H1 (cell line): ENCODE measurements at regions not wholly inside any gene's neighbourhood (a gene's known extent, or its start where the extent isn't known, plus 50 kb on each side); places are given as distances from the start of the nearest gene placed in this dataset.

ENCODE experiments used
- CTCF ChIA-PET: fragments of 300-600 bp; sonication (Branson Sonifier 250); formaldehyde crosslinking; loops from one replicate; lab custom pipeline; 2021; ENCODE audit not compliant: partially characterized antibody; lab: Charles Lee
- POLR2A ChIA-PET: fragments of 300-600 bp; sonication (Branson Sonifier 250); formaldehyde crosslinking; loops from one replicate; lab custom pipeline; 2021; ENCODE audit warnings: inconsistent platforms; ENCODE audit not compliant: partially characterized antibody; lab: Charles Lee
- DNase-seq, 2 experiments: peaks; one replicate each; pipeline versions ENCODE4 v3.0.0 to v3.0.0-alpha.2; 2010 to 2022; ENCODE audit warnings: low spot score in 2 of 2, low read depth in 1 of 2, mixed read lengths in 1 of 2
- FAIRE-seq: peaks from 2 replicates; lab custom pipeline; 2011; peaks lifted over from hg19 to GRCh38; lab: Jason Lieb, UNC
- H2AFZ ChIP-seq: 2 replicates; pipeline ENCODE4 v1.8.1; 2012; ENCODE audit warnings: low read length, inconsistent platforms
- H2AK5ac ChIP-seq: 2 replicates; pipeline ENCODE4 v1.6.1; 2013; ENCODE audit warnings: low read depth, low read length
- H2BK120ac ChIP-seq: replicated peaks from 2 replicates; pipeline ENCODE3; 2013; ENCODE audit warnings: low read depth, low read length, inconsistent platforms
- H2BK12ac ChIP-seq: 2 replicates; pipeline ENCODE4 v1.6.1; 2013; ENCODE audit warnings: low read depth, low read length
- H2BK15ac ChIP-seq: 2 replicates; pipeline ENCODE4 v1.6.1; 2013; ENCODE audit warnings: low read length
- H2BK20ac ChIP-seq: 2 replicates; pipeline ENCODE4 v1.6.1; 2013; ENCODE audit warnings: low read length
- H2BK5ac ChIP-seq: 2 replicates; pipeline ENCODE4 v1.6.1; 2013; ENCODE audit warnings: low read depth, low read length
- H3K14ac ChIP-seq: 2 replicates; pipeline ENCODE4 v1.6.1; 2013; ENCODE audit warnings: inconsistent platforms; ENCODE audit not compliant: insufficient read length
- H3K18ac ChIP-seq: 2 replicates; pipeline ENCODE4 v1.6.1; 2013; ENCODE audit warnings: low read length; ENCODE audit errors: extremely low read depth
- H3K23ac ChIP-seq: 2 replicates; pipeline ENCODE4 v1.6.1; 2013; ENCODE audit warnings: inconsistent platforms; ENCODE audit not compliant: insufficient read length
- H3K23me2 ChIP-seq: 2 replicates; pipeline ENCODE4 v1.6.1; 2013; ENCODE audit warnings: low read depth, low read length
- H3K27ac ChIP-seq: 2 replicates; pipeline ENCODE4 v1.6.1; 2011; ENCODE audit warnings: low read depth, low read length, inconsistent platforms
- H3K27me3 ChIP-seq, 4 experiments: replicated peaks in 1 of 4; 1 replicate in 1 of 4; 2 replicates in 3 of 4; pipeline versions ENCODE4 v1.6.1 to v1.8.1; 2011 to 2013; ENCODE audit warnings: low read length in 3 of 4, mild to moderate bottlenecking in 3 of 4, inconsistent platforms in 2 of 4, mixed read lengths in 2 of 4, moderate library complexity in 1 of 4; ENCODE audit not compliant: control insufficient read depth in 3 of 4, insufficient read depth in 3 of 4; ENCODE audit errors: extremely low read depth in 1 of 4
- H3K36me3 ChIP-seq, 4 experiments: 2 replicates each; pipeline versions ENCODE4 v1.6.1 to v1.8.1; 2011 to 2013; ENCODE audit warnings: mild to moderate bottlenecking in 4 of 4, low read length in 3 of 4, moderate library complexity in 2 of 4, control low read depth in 1 of 4, inconsistent platforms in 1 of 4; ENCODE audit not compliant: insufficient read depth in 4 of 4, control insufficient read depth in 2 of 4
- H3K4ac ChIP-seq: replicated peaks from 2 replicates; pipeline ENCODE3; 2013; ENCODE audit warnings: low read length, low read depth, mixed read lengths, inconsistent platforms; ENCODE audit not compliant: insufficient read length
- H3K4me1 ChIP-seq, 4 experiments: replicated peaks in 1 of 4; 1 replicate in 1 of 4; 2 replicates in 3 of 4; pipeline versions ENCODE4 v1.6.1 to v1.8.1; 2011 to 2013; ENCODE audit warnings: low read length in 3 of 4, inconsistent platforms in 2 of 4, mixed read lengths in 1 of 4; ENCODE audit not compliant: insufficient read depth in 4 of 4, control insufficient read depth in 3 of 4
- H3K4me2 ChIP-seq, 2 experiments: 2 replicates each; pipeline versions ENCODE4 v1.6.1 to v1.8.1; 2011 to 2013; ENCODE audit warnings: low read depth in 2 of 2, low read length in 2 of 2, control low read depth in 1 of 2, inconsistent platforms in 1 of 2, mild to moderate bottlenecking in 1 of 2; ENCODE audit not compliant: insufficient read depth in 1 of 2
- H3K4me3 ChIP-seq, 4 experiments: fragments of 200-600, 300-600 bp in 1 of 4; sonication (generic), shearing (Covaris generic), sonication (Bioruptor Twin) in 1 of 4; 2 replicates each; pipeline versions ENCODE4 v1.5.1 to v1.8.1; 2011 to 2016; ENCODE audit warnings: low read length in 4 of 4, low read depth in 3 of 4, control low read depth in 2 of 4, inconsistent platforms in 2 of 4, mild to moderate bottlenecking in 2 of 4, mixed read lengths in 1 of 4, moderate library complexity in 1 of 4; ENCODE audit not compliant: insufficient read depth in 2 of 4; ENCODE audit errors: extremely low read depth in 1 of 4
- H3K56ac ChIP-seq: replicated peaks from 2 replicates; pipeline ENCODE3; 2013; ENCODE audit warnings: low read depth, mild to moderate bottlenecking, mixed read lengths, low read length, inconsistent platforms; ENCODE audit not compliant: insufficient read length
- H3K79me1 ChIP-seq: 2 replicates; pipeline ENCODE4 v1.6.1; 2013; ENCODE audit warnings: low read depth, low read length, control low read depth
- H3K79me2 ChIP-seq, 2 experiments: 2 replicates each; pipeline versions ENCODE4 v1.6.1 to v1.8.1; 2012 to 2013; ENCODE audit warnings: low read length in 2 of 2, mild to moderate bottlenecking in 2 of 2, inconsistent platforms in 1 of 2; ENCODE audit not compliant: insufficient read depth in 2 of 2, control insufficient read depth in 1 of 2
- H3K9ac ChIP-seq, 4 experiments: replicated peaks in 1 of 4; 1 replicate in 1 of 4; 2 replicates in 3 of 4; pipeline versions ENCODE4 v1.6.1 to v1.8.1; 2011 to 2013; ENCODE audit warnings: low read depth in 3 of 4, low read length in 3 of 4, control low read depth in 2 of 4, mild to moderate bottlenecking in 2 of 4, moderate library complexity in 2 of 4, inconsistent platforms in 1 of 4; ENCODE audit errors: extremely low read depth in 1 of 4
- H3K9me3 ChIP-seq, 2 experiments: 2 replicates each; pipeline versions ENCODE4 v1.6.1 to v1.8.1; 2012 to 2013; ENCODE audit warnings: mild to moderate bottlenecking in 2 of 2, moderate library complexity in 2 of 2, control low read depth in 1 of 2, inconsistent platforms in 1 of 2, low read depth in 1 of 2, low read length in 1 of 2, mixed read lengths in 1 of 2; ENCODE audit not compliant: insufficient read depth in 2 of 2
- H4K20me1 ChIP-seq, 2 experiments: replicated peaks in 1 of 2; 2 replicates each; pipeline versions ENCODE3 to v1.8.1; 2011 to 2013; ENCODE audit warnings: inconsistent platforms in 2 of 2, low read length in 2 of 2, mild to moderate bottlenecking in 1 of 2; ENCODE audit not compliant: insufficient read depth in 2 of 2, control insufficient read depth in 1 of 2
- H4K5ac ChIP-seq: 2 replicates; pipeline ENCODE4 v1.6.1; 2013; ENCODE audit warnings: low read length, low read depth, mixed read lengths, inconsistent platforms; ENCODE audit not compliant: insufficient read length
- H4K8ac ChIP-seq: 2 replicates; pipeline ENCODE4 v1.8.0; 2013; ENCODE audit warnings: mild to moderate bottlenecking, moderate library complexity, low read length, inconsistent platforms; ENCODE audit not compliant: insufficient read depth; ENCODE audit errors: extremely low read depth
- H4K91ac ChIP-seq: replicated peaks from 2 replicates; pipeline ENCODE3; 2013; ENCODE audit warnings: low read length, mixed read lengths, inconsistent platforms; ENCODE audit not compliant: insufficient read length
- BRCA1 ChIP-seq: IDR thresholded peaks from 2 replicates; pipeline ENCODE4 v1.6.1; 2012; ENCODE audit warnings: low read depth, low read length, improper control_type of control experiment
- CBX8 ChIP-seq: fragments of 300-800, 300-1000 bp; sonication (generic); IDR thresholded peaks from 2 replicates; pipeline ENCODE4 v1.7.1; 2016; ENCODE audit warnings: low read depth, low read length, borderline replicate concordance
- HDAC2 ChIP-seq, 2 experiments: fragments of 300-600 bp in 1 of 2; sonication (generic) in 1 of 2; IDR thresholded peaks; 2 replicates each; pipeline ENCODE4 v1.6.1; 2011 to 2012; ENCODE audit warnings: low read depth in 2 of 2, low read length in 2 of 2, mild to moderate bottlenecking in 2 of 2, moderate library complexity in 2 of 2, borderline replicate concordance in 1 of 2, inconsistent platforms in 1 of 2
- JUND ChIP-seq: IDR thresholded peaks from 2 replicates; pipeline ENCODE4 v1.6.1; 2011; ENCODE audit warnings: mild to moderate bottlenecking, improper control_type of control experiment, low read length
- KDM1A ChIP-seq: fragments of 200-600, 300-600 bp; sonication (generic); IDR thresholded peaks from 2 replicates; pipeline ENCODE4 v1.7.1; 2016; ENCODE audit warnings: mild to moderate bottlenecking, low read length, borderline replicate concordance
- NRF1 ChIP-seq: IDR thresholded peaks from 2 replicates; pipeline ENCODE4 v1.6.1; 2011; ENCODE audit warnings: mild to moderate bottlenecking, low read depth, low read length, improper control_type of control experiment
- PHF8 ChIP-seq: fragments of 200-600 bp; sonication (generic); conservative IDR thresholded peaks from 2 replicates; pipeline ENCODE4 v1.7.1; 2012; ENCODE audit warnings: low read depth, mild to moderate bottlenecking, inconsistent platforms, low read length, moderate library complexity
- POLR2A ChIP-seq, 2 experiments: IDR thresholded peaks; 1 replicate in 1 of 2; 2 replicates in 1 of 2; pipeline ENCODE4 v1.6.1; 2011; ENCODE audit warnings: low read depth in 2 of 2, low read length in 2 of 2, mild to moderate bottlenecking in 2 of 2; ENCODE audit errors: control extremely low read depth in 1 of 2
- RFX5 ChIP-seq: IDR thresholded peaks from 2 replicates; pipeline ENCODE4 v1.6.1; 2011; ENCODE audit warnings: low read depth, low read length, improper control_type of control experiment, borderline replicate concordance
- RXRA ChIP-seq: IDR thresholded peaks from 2 replicates; pipeline ENCODE4 v1.6.1; 2011; ENCODE audit warnings: low read depth, mild to moderate bottlenecking, low read length, moderate library complexity; ENCODE audit not compliant: insufficient read depth
- SIRT6 ChIP-seq: IDR thresholded peaks from one replicate; pipeline ENCODE4 v1.7.1; 2012; ENCODE audit warnings: low read length, inconsistent platforms
- SIX5 ChIP-seq: IDR thresholded peaks from 2 replicates; pipeline ENCODE4 v1.6.1; 2011; ENCODE audit warnings: mild to moderate bottlenecking, low read depth, low read length
- WGBS, 2 experiments: shearing (Covaris generic) in 1 of 2; methylation state at CpG; one replicate each; pipeline versions ENCODE4 v1.1.6 to v1.1.7; 2013 to 2015; ENCODE audit warnings: low lambda C conversion rate in 2 of 2, mixed read lengths in 2 of 2, inconsistent platforms in 1 of 2, low coverage in 1 of 2, missing lambda C conversion rate in 1 of 2; ENCODE audit not compliant: insufficient replicate concordance in 2 of 2, insufficient coverage in 1 of 2, insufficient read length in 1 of 2; ENCODE audit errors: extremely low coverage in 1 of 2, missing lambda C conversion rate in 1 of 2; 5-methylcytosine and 5-hydroxymethylcytosine counted together
- TF ChIP-seq, protein P1 (sequence below): IDR thresholded peaks from 2 replicates; pipeline ENCODE4 v1.6.1; 2012; ENCODE audit warnings: inconsistent platforms
- TF ChIP-seq, protein P2 (sequence below): IDR thresholded peaks from 2 replicates; pipeline ENCODE4 v1.6.1; 2012; ENCODE audit warnings: inconsistent platforms

DNA sequence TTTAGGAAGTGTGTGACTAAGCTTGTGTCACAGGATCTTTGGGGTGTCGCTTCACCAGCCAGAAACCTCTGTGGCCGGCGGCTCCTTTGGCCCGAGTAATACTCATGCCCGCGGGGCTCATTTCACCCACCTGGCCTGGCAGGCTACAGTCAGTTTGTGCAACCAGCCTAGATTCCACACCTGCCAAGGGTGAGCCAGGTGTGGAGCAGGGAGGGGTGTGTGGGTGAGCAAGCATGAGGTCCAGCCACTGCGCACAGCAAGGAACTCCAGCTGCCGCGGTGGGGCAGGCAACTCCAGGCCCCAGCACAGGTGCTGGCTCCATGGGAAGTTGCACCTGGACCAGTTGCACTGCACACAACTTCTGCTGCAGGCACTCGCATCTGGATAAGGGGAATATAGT is 462.3 kb upstream of the LRFN5 start:
- POLR2A ChIA-PET = no interaction called here
- H3K18ac ChIP-seq = no peak overlapping the region
- no peak for FAIRE-seq
- TF ChIP-seq HDAC2 (IDR thresholded peaks at IDR 0.05; ENCODE audit: borderline replicate concordance in 1 of 2, low read depth in 2 of 2, low read length in 2 of 2) (no peak), RFX5 (no peak), KDM1A (no peak), SIX5 (no peak), BRCA1 (no peak), SIRT6 (no peak), PHF8 (no peak), POLR2A (IDR thresholded peaks at IDR 0.05; ENCODE audit: control extremely low read depth in 1 of 2, low read depth in 2 of 2, low read length in 2 of 2) (no peak), NRF1 (no peak), CBX8 (no peak), RXRA (no peak), JUND (no peak)
- TF ChIP-seq, protein P1, sequence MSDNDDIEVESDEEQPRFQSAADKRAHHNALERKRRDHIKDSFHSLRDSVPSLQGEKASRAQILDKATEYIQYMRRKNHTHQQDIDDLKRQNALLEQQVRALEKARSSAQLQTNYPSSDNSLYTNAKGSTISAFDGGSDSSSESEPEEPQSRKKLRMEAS = no peak
- TF ChIP-seq, protein P2, sequence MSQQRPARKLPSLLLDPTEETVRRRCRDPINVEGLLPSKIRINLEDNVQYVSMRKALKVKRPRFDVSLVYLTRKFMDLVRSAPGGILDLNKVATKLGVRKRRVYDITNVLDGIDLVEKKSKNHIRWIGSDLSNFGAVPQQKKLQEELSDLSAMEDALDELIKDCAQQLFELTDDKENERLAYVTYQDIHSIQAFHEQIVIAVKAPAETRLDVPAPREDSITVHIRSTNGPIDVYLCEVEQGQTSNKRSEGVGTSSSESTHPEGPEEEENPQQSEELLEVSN = no peak

More for the DNA sequence above, 462.3 kb upstream of the LRFN5 start:
- no peak overlapping the region for H2BK120ac ChIP-seq
- no peaks in the 10 kb centered on the region for H3K36me3 ChIP-seq
- H3K9me3 ChIP-seq = no peaks in the 10 kb centered on the region
- WGBS, 2 experiments = 90% methylated on average over 10 of the region's 10 CpGs; no CpG with 5 or more reads in 1 of the 2 experiments
- no peaks in the 10 kb centered on the region for H3K79me1 ChIP-seq
- 0 out of 2 replicates have a peak, but pooled peaks cover 2% of the 10 kb centered on the region for H3K23me2 ChIP-seq
- H3K9ac ChIP-seq = no peak overlapping the region
- no peak overlapping the region for H4K91ac ChIP-seq
- no peak overlapping the region; the same call in 1 of the 2 replicates for H4K8ac ChIP-seq
- H4K5ac ChIP-seq = no peak overlapping the region
- no peak overlapping the region for H3K27ac ChIP-seq
- no peak overlapping the region for H3K56ac ChIP-seq
- no peak overlapping the region for H2BK15ac ChIP-seq
- DNase-seq = no peak
- H3K4me1 ChIP-seq = no peaks in the 10 kb centered on the region
- H3K4me2 ChIP-seq = no peak overlapping the region
- no peaks in the 10 kb centered on the region for H3K79me2 ChIP-seq
- no peak overlapping the region for H2BK20ac ChIP-seq
- no peak overlapping the region for H3K4ac ChIP-seq
- H3K23ac ChIP-seq = no peak overlapping the region
- no peak overlapping the region for H2AFZ ChIP-seq
- no peak overlapping the region for H3K14ac ChIP-seq
- no peak overlapping the region for H2BK12ac ChIP-seq
- CTCF ChIA-PET = interaction anchor here (1.1 to 1.4 kb wide), 2 partner anchors 13 kb away, joined by 3 to 4 read pairs; no protein-coding TSS in a partner anchor
- H2BK5ac ChIP-seq = no peak overlapping the region
- H4K20me1 ChIP-seq = no peaks in the 10 kb centered on the region
- no peak overlapping the region for H2AK5ac ChIP-seq
- H3K4me3 ChIP-seq = no peak overlapping the region
- H3K27me3 ChIP-seq = no peaks in the 10 kb centered on the region
